Parathyroid adenoma (tissue), 2 donors: ENCODE measurements at regions not wholly inside any gene's neighbourhood (a gene's known extent, or its start where the extent isn't known, plus 50 kb on each side); places are given as distances from the start of the nearest gene placed in this dataset.

ENCODE experiments used
- H2AFZ ChIP-seq: fragments of 300-600 bp; sonication (generic); one replicate; pipeline ENCODE4 v1.7.0; 2017; ENCODE audit warnings: antibody characterized with exemption, mild to moderate bottlenecking
- H3K27ac ChIP-seq: fragments of 300-600 bp; sonication (generic); one replicate; pipeline ENCODE4 v1.7.0; 2017
- H3K27me3 ChIP-seq: fragments of 300-600 bp; sonication (generic); one replicate; pipeline ENCODE4 v1.7.0; 2017; ENCODE audit warnings: low read length; ENCODE audit not compliant: control insufficient read depth, insufficient read depth
- H3K36me3 ChIP-seq: fragments of 300-600 bp; sonication (generic); one replicate; pipeline ENCODE4 v1.7.0; 2017; ENCODE audit warnings: low read length; ENCODE audit not compliant: control insufficient read depth, insufficient read depth
- H3K4me1 ChIP-seq: fragments of 300-600 bp; sonication (generic); one replicate; pipeline ENCODE4 v1.7.0; 2017; ENCODE audit warnings: control low read depth
- H3K4me2 ChIP-seq: fragments of 300-600 bp; sonication (generic); one replicate; pipeline ENCODE4 v1.7.0; 2017; ENCODE audit warnings: low read length
- H3K4me3 ChIP-seq: fragments of 300-600 bp; sonication (generic); one replicate; pipeline ENCODE4 v1.7.0; 2017; ENCODE audit warnings: low read depth, low read length
- H3K79me2 ChIP-seq: fragments of 300-600 bp; sonication (generic); one replicate; pipeline ENCODE4 v1.7.0; 2017; ENCODE audit warnings: control low read depth
- H3K9ac ChIP-seq: fragments of 300-600 bp; sonication (generic); one replicate; pipeline ENCODE4 v1.7.0; 2017; ENCODE audit warnings: mild to moderate bottlenecking
- H3K9me3 ChIP-seq: fragments of 300-600 bp; sonication (generic); one replicate; pipeline ENCODE4 v1.7.0; 2017; ENCODE audit warnings: low read length; ENCODE audit not compliant: control insufficient read depth
- TF ChIP-seq, protein P1 (sequence below): fragments of 300-600 bp; sonication (generic); IDR thresholded peaks from one replicate; pipeline ENCODE4 v1.7.0; 2017; ENCODE audit warnings: antibody characterized with exemption, mild to moderate bottlenecking
- donor health status: primary hyperparathyroidism.

DNA sequence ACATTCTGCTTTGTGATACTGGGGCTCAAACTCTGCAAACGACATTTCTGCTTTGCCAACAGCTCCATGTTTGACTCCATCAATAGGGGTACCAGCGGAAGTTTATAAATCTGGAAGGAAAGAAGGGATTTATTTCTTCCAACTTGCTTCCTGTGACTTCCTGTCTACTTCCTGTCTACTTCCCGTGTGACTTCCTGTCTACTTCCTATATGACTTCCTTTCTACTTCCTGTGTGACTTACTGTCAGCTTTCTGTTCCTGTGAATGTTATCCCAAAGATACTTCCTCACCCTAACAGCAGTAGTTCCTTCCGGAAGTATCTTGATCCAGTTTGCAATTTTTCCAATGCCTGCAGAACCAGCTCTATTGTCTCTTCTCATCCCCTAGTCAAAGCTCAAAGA lies 52.0 kb upstream of the MBOAT2 start:
- H3K4me2 ChIP-seq = no peak overlapping the region
- no peak overlapping the region for H2AFZ ChIP-seq
- no peaks in the 10 kb centered on the region for H3K79me2 ChIP-seq
- H3K4me3 ChIP-seq = no peak overlapping the region
- no peaks in the 10 kb centered on the region for H3K9me3 ChIP-seq
- TF ChIP-seq, protein P1, sequence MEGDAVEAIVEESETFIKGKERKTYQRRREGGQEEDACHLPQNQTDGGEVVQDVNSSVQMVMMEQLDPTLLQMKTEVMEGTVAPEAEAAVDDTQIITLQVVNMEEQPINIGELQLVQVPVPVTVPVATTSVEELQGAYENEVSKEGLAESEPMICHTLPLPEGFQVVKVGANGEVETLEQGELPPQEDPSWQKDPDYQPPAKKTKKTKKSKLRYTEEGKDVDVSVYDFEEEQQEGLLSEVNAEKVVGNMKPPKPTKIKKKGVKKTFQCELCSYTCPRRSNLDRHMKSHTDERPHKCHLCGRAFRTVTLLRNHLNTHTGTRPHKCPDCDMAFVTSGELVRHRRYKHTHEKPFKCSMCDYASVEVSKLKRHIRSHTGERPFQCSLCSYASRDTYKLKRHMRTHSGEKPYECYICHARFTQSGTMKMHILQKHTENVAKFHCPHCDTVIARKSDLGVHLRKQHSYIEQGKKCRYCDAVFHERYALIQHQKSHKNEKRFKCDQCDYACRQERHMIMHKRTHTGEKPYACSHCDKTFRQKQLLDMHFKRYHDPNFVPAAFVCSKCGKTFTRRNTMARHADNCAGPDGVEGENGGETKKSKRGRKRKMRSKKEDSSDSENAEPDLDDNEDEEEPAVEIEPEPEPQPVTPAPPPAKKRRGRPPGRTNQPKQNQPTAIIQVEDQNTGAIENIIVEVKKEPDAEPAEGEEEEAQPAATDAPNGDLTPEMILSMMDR = no peak
- H3K27me3 ChIP-seq = no peaks in the 10 kb centered on the region
- H3K27ac ChIP-seq = no peak overlapping the region
- peaks cover 2% of the 10 kb centered on the region for H3K4me1 ChIP-seq
- H3K9ac ChIP-seq = no peak overlapping the region
- H3K36me3 ChIP-seq = no peaks in the 10 kb centered on the region

DNA sequence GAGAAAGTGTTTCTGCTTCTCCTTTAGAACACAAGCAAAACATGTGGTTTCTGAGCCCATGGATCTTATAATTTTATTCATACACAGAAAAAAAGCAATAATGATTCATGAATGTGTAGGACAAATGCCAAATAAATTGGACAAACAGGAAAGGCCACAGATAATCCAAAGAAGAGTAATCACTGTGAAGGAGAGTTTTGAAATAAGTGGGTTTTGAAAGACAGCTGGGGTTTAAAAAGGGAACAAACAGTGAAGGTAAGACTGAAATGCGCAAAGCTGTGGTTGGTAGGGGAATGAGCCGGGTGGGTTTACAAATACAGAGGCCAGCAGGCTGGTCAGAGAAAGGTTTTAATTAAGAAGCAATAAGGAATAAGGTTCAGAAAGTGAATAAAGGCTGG lies 50.0 kb upstream of the MBOAT2 start:
- H3K27ac ChIP-seq = no peak overlapping the region
- H3K4me2 ChIP-seq = no peak overlapping the region
- H3K4me3 ChIP-seq = no peak overlapping the region
- H3K4me1 ChIP-seq = peaks cover 7% of the 10 kb centered on the region
- TF ChIP-seq, protein P1 = no peak
- H3K27me3 ChIP-seq = no peaks in the 10 kb centered on the region
- no peak overlapping the region for H3K9ac ChIP-seq
- H2AFZ ChIP-seq = peak overlapping the region; percentile 17
- H3K9me3 ChIP-seq = no peaks in the 10 kb centered on the region
- H3K36me3 ChIP-seq = no peaks in the 10 kb centered on the region
- no peaks in the 10 kb centered on the region for H3K79me2 ChIP-seq
